ENCODE measurements at regions not wholly inside any gene's neighbourhood (a gene's known extent, or its start where the extent isn't known, plus 50 kb on each side); places are given as distances from the start of the nearest gene placed in this dataset.

- Histone ChIP-seq H3K79me2 (ENCODE audit: control insufficient read depth in 1 of 2, insufficient read depth in 2 of 2, low read length in 2 of 2) (no peaks in the 10 kb centered on the region), H4K8ac (ENCODE audit: extremely low read depth, insufficient read depth, low read length) (peak overlapping the region; percentile 86), H3K36me3 (ENCODE audit: control insufficient read depth in 2 of 4, insufficient read depth in 4 of 4, low read length in 3 of 4) (no peaks in the 10 kb centered on the region), H2AK5ac (ENCODE audit: low read depth, low read length) (no peak overlapping the region), H3K4me1 (replicated peaks in 1 of 4; ENCODE audit: control insufficient read depth in 3 of 4, insufficient read depth in 4 of 4, low read length in 3 of 4) (peaks cover 0 to 29% (median 22%) of the 10 kb centered on the region in 4 experiments; a peak in 6 of 7 replicates), H4K91ac (replicated peaks; ENCODE audit: insufficient read length, low read length) (peak overlapping the region; percentile 97), H2BK12ac (ENCODE audit: low read depth, low read length) (peak overlapping the region; percentile 32), H2BK5ac (ENCODE audit: low read depth, low read length) (peak overlapping the region; percentile 69), H3K79me1 (ENCODE audit: low read depth, low read length) (0 out of 2 replicates have a peak, but pooled peaks cover 2% of the 10 kb centered on the region), H3K23ac (ENCODE audit: insufficient read length) (no peak overlapping the region), H3K23me2 (ENCODE audit: low read depth, low read length) (no peaks in the 10 kb centered on the region), H3K14ac (ENCODE audit: insufficient read length) (no peak overlapping the region), H3K27me3 (replicated peaks in 1 of 4; ENCODE audit: control insufficient read depth in 3 of 4, extremely low read depth in 1 of 4, insufficient read depth in 3 of 4, low read length in 3 of 4) (no peaks in the 10 kb centered on the region), H3K56ac (replicated peaks; ENCODE audit: insufficient read length, low read depth, low read length) (no peak overlapping the region), H2BK120ac (replicated peaks; ENCODE audit: low read depth, low read length) (peak overlapping the region; percentile 81), H3K4ac (replicated peaks; ENCODE audit: insufficient read length, low read depth, low read length) (peak overlapping the region; percentile 63), H3K9ac (replicated peaks in 1 of 4; ENCODE audit: extremely low read depth in 1 of 4, low read depth in 3 of 4, low read length in 3 of 4) (no peak overlapping the region; a peak in 1 of 7 replicates), H3K27ac (ENCODE audit: low read depth, low read length) (no peak overlapping the region; the same call in 1 of the 2 replicates), H2BK15ac (ENCODE audit: low read length) (0 out of 2 replicates have a peak overlapping the region, but pooled peaks have one; percentile 24), H3K9me3 (ENCODE audit: insufficient read depth in 2 of 2, low read depth in 1 of 2, low read length in 1 of 2) (no peaks in the 10 kb centered on the region), H3K4me3 (ENCODE audit: extremely low read depth in 1 of 4, insufficient read depth in 2 of 4, low read depth in 3 of 4, low read length in 4 of 4) (peak overlapping the region in 1 of 4 experiments; percentile 3; a peak in 2 of 8 replicates), H4K20me1 (replicated peaks in 1 of 2; ENCODE audit: control insufficient read depth in 1 of 2, insufficient read depth in 2 of 2, low read length in 2 of 2) (no peaks in the 10 kb centered on the region), H3K18ac (ENCODE audit: extremely low read depth, low read length) (peak overlapping the region; percentile 63; the same call in 1 of the 2 replicates), H2AFZ (ENCODE audit: low read length) (peak overlapping the region; percentile 90), H2BK20ac (ENCODE audit: low read length) (peak overlapping the region; percentile 95), H4K5ac (ENCODE audit: insufficient read length, low read depth, low read length) (peak overlapping the region; percentile 83), H3K4me2 (ENCODE audit: insufficient read depth in 1 of 2, low read depth in 2 of 2, low read length in 2 of 2) (peak overlapping the region; percentile 7 to 54; a peak in 3 of 4 replicates)
- no peak for DNase-seq (ENCODE audit: low read depth in 1 of 2, low spot score in 2 of 2)
- FAIRE-seq, result peak; percentile 57
- ChIA-PET CTCF (ENCODE audit: partially characterized antibody) (interaction anchor here (0.9 to 1.2 kb wide), 2 partner anchors 13 to 52 kb away, joined by 3 to 4 read pairs; no protein-coding TSS in a partner anchor), POLR2A (ENCODE audit: partially characterized antibody) (interaction anchor here (0.6 to 1.2 kb wide), 4 partner anchors 10 to 73 kb away, joined by 3 to 4 read pairs (median 4); no protein-coding TSS in a partner anchor)
- WGBS, 2 experiments (ENCODE audit: extremely low coverage in 1 of 2, insufficient coverage in 1 of 2, insufficient read length in 1 of 2, insufficient replicate concordance in 2 of 2, low coverage in 1 of 2, low lambda C conversion rate in 2 of 2, missing lambda C conversion rate in 1 of 2), result 38% methylated on average over 12 of the region's 14 CpGs; no CpG with 5 or more reads in 1 of the 2 experiments
- TF ChIP-seq POLR2AphosphoS5 (IDR thresholded peaks at IDR 0.05; ENCODE audit: low read depth, low read length) (no peak), SAP30 (IDR thresholded peaks at IDR 0.05; ENCODE audit: insufficient read depth, insufficient replicate concordance, low read length) (no peak), RBBP5 (IDR thresholded peaks at IDR 0.05; ENCODE audit: borderline replicate concordance, low read depth, low read length) (no peak), CBX5 (IDR thresholded peaks at IDR 0.05; ENCODE audit: low read depth, low read length) (no peak), CEBPB (IDR thresholded peaks at IDR 0.05; ENCODE audit: low read depth, low read length) (no peak), E2F6 (IDR thresholded peaks at IDR 0.05) (peak; percentile 79; the same call in 1 of the 2 replicates), GABPA (IDR thresholded peaks at IDR 0.05; ENCODE audit: borderline replicate concordance, insufficient read depth, low read length) (no peak), MAX (IDR thresholded peaks at IDR 0.05) (peak; percentile 85), TCF12 (IDR thresholded peaks at IDR 0.05; ENCODE audit: low read depth, low read length) (peak; percentile 76; the same call in 1 of the 2 replicates), JUND (IDR thresholded peaks at IDR 0.05; ENCODE audit: low read length) (no peak)
These were observed 86.5 kb upstream of the CLDN5 start for GRCh38 chr22:19610518-19611253.

Data from H1 (cell line).